Heart left ventricle (tissue), 13 donors: ENCODE measurements at regions not wholly inside any gene's neighbourhood (a gene's known extent, or its start where the extent isn't known, plus 50 kb on each side); places are given as distances from the start of the nearest gene placed in this dataset.

Experiments
- CTCF ChIP-seq, 12 donors: fragments of 200-600 bp; sonication (generic) in 4 of 12; IDR thresholded peaks; one replicate each; pipeline versions ENCODE4 v1.5.0 to v1.8.0; 2018 to 2022; ENCODE audit warnings: antibody characterized with exemption in 12 of 12, mild to moderate bottlenecking in 5 of 12
- POLR2A ChIP-seq, 2 donors: fragments of 450-650 bp; IDR thresholded peaks; one replicate each; pipeline ENCODE4 v1.6.1; 2017; ENCODE audit warnings: antibody characterized with exemption in 2 of 2, mild to moderate bottlenecking in 2 of 2, moderate library complexity in 2 of 2
- donor health status: ischemic (EF 13 %, LVEDD 7.1; RV severe dilation, severe dysfunction).
- donor health status: DM: no; HTN: yes; CAD: no.
- donor health status: DM: no; HTN: no; CAD: no.
- donor health status: ischemic (EF 25% LVEDD 6.9; RV normal size, moderate dysfunction).
- donor health status: ischemic (EF 25% LVEDD 5.7; RV mildly dilated, moderate dysfunction).
- donor health status: ischemic (EF 35%, LVEDD 5.7; RV mildly dilated, moderate dysfunction).
- donor health status: nonischemic (EF 11% LVEDD 7.7; RV severe dilation, severe dysfunction).
- donor health status: DM: yes; HTN: yes; CAD: no.
- donor health status: PGD.
- donor health status: ischemic (EF 29% LVEDD 5.4; RV normal size, mild dysfunction).
- donor health status: nonischemic (EF 23%, LVEDD 6.1; RV moderate dilation, normal function).

GRCh38 chr5:166433679-166434078 lies 1857.8 kb upstream of the WWC1 start:
- TF ChIP-seq CTCF (IDR thresholded peaks at IDR 0.05) = no peak
- no peak for TF ChIP-seq POLR2A (IDR thresholded peaks at IDR 0.05)
